ENCODE measurements at regions not wholly inside any gene's neighbourhood (a gene's known extent, or its start where the extent isn't known, plus 50 kb on each side); places are given as distances from the start of the nearest gene placed in this dataset.

DNA sequence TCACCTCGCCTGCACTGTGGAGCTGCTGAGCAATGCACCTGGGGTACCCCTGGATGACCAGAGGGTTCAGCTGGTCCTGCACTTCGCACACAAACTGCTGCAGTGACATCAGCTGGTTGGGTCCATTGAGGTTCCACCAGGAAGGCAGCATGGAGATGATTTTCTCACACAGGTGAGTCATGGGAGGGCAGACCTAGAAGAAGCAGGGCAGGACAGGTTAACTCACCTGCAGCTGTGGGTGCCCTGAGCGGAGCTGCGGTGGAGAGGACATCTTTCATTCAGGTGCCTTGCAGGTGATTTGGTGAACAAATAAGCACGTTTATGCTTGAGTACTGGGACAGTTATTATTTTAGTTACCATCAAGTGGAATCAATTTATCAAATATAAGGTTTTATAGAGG, 73.6 kb downstream of the CTSL start:
- TF ChIP-seq, protein P1, sequence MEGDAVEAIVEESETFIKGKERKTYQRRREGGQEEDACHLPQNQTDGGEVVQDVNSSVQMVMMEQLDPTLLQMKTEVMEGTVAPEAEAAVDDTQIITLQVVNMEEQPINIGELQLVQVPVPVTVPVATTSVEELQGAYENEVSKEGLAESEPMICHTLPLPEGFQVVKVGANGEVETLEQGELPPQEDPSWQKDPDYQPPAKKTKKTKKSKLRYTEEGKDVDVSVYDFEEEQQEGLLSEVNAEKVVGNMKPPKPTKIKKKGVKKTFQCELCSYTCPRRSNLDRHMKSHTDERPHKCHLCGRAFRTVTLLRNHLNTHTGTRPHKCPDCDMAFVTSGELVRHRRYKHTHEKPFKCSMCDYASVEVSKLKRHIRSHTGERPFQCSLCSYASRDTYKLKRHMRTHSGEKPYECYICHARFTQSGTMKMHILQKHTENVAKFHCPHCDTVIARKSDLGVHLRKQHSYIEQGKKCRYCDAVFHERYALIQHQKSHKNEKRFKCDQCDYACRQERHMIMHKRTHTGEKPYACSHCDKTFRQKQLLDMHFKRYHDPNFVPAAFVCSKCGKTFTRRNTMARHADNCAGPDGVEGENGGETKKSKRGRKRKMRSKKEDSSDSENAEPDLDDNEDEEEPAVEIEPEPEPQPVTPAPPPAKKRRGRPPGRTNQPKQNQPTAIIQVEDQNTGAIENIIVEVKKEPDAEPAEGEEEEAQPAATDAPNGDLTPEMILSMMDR (IDR thresholded peaks at IDR 0.05; ENCODE audit: low read depth, low read length) = no peak
- TF ChIP-seq EZH2phosphoT487 (IDR thresholded peaks at IDR 0.05; ENCODE audit: low read depth) = no peak
